22Rv1 (cell line): ENCODE measurements at regions not wholly inside any gene's neighbourhood (a gene's known extent, or its start where the extent isn't known, plus 50 kb on each side); places are given as distances from the start of the nearest gene placed in this dataset.

Experiments
- ZFX ChIP-seq: fragments of 450-650 bp; IDR thresholded peaks from 2 replicates; pipeline ENCODE4 v1.6.1; 2017; ENCODE audit warnings: antibody characterized with exemption, borderline replicate concordance
- TF ChIP-seq, protein P1 (sequence below): fragments of 450-650 bp; IDR thresholded peaks from 2 replicates; pipeline ENCODE4 v1.5.1; 2017; ENCODE audit warnings: mild to moderate bottlenecking

DNA sequence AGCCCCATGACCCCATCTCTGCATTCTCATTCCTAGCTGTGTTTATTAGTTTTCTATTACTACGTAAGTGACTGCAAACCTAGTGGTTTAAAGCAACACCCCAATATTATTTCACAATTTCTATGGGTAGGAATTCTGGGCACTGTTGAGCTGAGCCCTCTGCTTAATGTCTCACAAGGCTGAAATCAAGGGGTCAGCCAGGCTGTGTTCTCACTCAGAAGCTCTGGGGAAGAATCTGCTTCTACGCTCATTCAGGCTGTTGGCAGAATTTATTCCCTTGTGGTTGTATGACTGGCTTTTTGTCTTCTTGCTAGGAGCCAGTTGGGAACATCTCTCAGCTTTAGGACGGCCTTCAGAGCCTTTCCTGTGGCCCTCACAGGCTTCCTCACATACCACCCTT, 181.0 kb downstream of the GIPC2 start:
- TF ChIP-seq, protein P1, sequence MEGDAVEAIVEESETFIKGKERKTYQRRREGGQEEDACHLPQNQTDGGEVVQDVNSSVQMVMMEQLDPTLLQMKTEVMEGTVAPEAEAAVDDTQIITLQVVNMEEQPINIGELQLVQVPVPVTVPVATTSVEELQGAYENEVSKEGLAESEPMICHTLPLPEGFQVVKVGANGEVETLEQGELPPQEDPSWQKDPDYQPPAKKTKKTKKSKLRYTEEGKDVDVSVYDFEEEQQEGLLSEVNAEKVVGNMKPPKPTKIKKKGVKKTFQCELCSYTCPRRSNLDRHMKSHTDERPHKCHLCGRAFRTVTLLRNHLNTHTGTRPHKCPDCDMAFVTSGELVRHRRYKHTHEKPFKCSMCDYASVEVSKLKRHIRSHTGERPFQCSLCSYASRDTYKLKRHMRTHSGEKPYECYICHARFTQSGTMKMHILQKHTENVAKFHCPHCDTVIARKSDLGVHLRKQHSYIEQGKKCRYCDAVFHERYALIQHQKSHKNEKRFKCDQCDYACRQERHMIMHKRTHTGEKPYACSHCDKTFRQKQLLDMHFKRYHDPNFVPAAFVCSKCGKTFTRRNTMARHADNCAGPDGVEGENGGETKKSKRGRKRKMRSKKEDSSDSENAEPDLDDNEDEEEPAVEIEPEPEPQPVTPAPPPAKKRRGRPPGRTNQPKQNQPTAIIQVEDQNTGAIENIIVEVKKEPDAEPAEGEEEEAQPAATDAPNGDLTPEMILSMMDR = no peak
- no peak for TF ChIP-seq ZFX
